ENCODE measurements at regions not wholly inside any gene's neighbourhood (a gene's known extent, or its start where the extent isn't known, plus 50 kb on each side); places are given as distances from the start of the nearest gene placed in this dataset.

DNA sequence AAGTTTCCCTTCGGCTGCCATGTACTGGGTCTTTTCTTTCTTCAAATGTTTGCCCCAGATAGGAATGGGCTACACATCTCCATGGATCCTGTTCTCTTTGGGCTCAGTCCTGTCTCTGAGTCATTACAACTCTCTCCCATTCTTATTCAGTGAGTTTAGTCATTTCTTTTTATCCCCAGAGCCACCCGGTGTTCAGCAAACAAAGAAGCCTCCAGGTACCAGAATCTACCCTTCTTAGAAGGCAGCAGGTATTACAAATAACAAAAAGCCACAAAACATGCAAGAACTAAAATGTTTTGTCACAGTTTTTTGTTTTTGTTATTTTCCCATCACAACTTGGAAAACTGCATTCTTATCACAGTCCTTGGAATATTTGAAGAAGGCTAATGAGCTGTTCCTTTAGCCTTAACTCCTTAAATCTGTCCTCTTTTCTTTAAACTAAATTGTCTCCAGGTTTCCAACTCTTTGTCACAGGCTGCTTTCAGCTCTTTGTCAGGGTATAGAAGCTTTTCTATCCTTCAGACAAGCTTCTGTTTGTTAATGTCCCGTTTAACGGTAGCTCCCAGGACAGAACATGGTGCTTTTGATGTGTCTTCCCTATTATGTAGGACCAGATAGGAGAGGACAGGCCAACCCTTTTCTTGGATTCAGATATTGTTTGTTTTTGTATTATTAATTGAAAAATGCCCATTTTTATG, 215.5 kb upstream of the HTR2A start (continued):
- TF ChIP-seq, protein P1, sequence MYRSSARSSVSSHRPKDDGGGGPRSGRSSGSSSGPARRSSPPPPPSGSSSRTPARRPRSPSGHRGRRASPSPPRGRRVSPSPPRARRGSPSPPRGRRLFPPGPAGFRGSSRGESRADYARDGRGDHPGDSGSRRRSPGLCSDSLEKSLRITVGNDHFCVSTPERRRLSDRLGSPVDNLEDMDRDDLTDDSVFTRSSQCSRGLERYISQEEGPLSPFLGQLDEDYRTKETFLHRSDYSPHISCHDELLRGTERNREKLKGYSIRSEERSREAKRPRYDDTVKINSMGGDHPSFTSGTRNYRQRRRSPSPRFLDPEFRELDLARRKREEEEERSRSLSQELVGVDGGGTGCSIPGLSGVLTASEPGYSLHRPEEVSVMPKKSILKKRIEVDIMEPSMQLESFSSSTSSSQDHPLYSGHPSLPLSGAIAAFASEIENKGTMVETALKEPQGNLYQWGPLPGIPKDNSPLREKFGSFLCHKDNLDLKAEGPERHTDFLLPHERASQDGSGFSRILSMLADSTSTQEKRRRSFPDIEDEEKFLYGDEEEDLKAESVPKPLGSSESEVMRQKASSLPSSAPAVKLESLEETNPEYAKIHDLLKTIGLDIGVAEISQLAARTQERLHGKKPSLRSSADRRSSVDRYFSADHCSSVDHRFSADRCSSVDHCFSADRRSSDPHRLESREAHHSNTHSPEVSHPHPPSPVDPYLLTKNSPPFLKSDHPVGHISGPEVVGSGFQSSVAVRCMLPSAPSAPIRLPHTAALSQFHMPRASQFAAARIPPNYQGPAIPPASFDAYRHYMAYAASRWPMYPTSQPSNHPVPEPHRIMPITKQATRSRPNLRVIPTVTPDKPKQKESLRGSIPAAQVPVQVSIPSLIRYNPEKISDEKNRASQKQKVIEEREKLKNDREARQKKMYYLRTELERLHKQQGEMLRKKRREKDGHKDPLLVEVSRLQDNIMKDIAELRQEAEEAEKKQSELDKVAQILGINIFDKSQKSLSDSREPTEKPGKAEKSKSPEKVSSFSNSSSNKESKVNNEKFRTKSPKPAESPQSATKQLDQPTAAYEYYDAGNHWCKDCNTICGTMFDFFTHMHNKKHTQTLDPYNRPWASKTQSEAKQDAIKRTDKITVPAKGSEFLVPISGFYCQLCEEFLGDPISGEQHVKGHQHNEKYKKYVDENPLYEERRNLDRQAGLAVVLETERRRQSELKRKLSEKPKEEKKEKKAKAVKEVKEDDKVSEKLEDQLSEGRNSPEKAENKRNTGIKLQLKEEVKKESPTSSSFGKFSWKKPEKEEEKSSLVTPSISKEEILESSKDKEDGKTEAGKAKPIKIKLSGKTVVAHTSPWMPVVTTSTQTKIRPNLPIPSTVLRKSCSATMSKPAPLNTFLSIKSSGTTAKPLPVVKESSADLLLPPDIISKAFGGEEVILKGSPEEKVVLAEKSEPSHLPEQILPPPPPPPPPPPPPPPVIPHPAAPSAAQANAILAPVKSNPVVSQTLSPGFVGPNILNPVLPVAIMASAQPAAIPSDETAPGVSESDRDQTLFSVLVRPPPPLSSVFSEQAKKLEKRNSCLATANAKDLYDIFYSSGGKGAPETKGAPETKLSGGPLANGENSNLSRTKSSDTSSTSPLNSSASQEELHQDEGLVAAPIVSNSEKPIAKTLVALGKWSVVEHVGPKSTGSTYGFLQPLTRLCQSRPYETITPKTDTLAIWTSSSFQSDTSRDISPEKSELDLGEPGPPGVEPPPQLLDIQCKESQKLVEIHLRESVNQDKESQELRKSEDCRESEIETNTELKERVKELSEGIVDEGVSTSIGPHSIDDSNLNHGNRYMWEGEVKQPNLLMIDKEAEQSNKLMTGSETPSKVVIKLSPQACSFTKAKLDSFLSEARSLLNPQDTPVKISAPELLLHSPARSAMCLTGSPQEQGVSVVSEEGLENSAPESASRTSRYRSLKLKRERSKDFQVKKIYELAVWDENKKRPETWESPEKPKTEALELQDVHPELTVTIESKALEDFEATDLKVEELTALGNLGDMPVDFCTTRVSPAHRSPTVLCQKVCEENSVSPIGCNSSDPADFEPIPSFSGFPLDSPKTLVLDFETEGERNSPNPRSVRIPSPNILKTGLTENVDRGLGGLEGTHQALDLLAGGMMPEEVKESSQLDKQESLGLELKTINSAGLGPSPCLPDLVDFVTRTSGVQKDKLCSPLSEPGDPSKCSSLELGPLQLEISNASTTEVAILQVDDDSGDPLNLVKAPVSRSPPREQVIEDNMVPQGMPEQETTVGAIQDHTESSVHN (CRISPR knock-in tag; IDR thresholded peaks at IDR 0.05) = no peak
- TF ChIP-seq KDM3A (CRISPR knock-in tag; IDR thresholded peaks at IDR 0.05; ENCODE audit: low read depth) = no peak

DNA sequence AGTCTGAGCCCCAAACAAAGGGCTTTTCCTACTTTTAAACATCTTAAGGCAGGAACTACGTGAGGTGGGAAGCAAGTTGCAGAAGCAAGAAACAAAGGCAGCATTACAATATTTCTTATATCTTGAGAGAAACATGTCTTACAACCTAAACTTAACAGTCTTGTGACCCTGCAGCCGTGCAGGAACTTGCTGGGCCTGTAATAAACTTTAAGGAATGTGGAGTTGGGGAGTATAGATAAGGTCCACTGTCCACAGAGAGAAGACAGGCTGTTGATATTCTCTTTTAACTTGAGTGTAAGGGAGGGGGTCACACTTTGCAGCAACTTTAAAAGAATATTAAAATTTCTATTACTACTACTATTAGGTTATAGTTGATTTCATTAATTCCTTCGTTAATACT, 214.6 kb upstream of the HTR2A start:
- DNase-seq (ENCODE audit: low spot score) = no peak
- Histone ChIP-seq H2AFZ (ENCODE audit: low read length) (no peak overlapping the region), H4K20me1 (ENCODE audit: insufficient read depth, low read length) (no peaks in the 10 kb centered on the region), H3K4me1 (ENCODE audit: insufficient read depth, low read length) (no peaks in the 10 kb centered on the region), H3K27ac (ENCODE audit: extremely low read length, insufficient read depth, low read length) (no peak overlapping the region), H3K79me2 (ENCODE audit: insufficient read depth, low read length) (no peaks in the 10 kb centered on the region), H3K4me2 (ENCODE audit: low read depth, low read length) (no peak overlapping the region), H3K27me3 (ENCODE audit: control insufficient read depth in 1 of 2, insufficient read depth in 2 of 2, low read length in 2 of 2) (no peaks in the 10 kb centered on the region; a peak in 1 of 5 replicates), H3K36me3 (replicated peaks in 1 of 2; ENCODE audit: control insufficient read depth in 1 of 2, insufficient read depth in 2 of 2, low read length in 2 of 2) (no peaks in the 10 kb centered on the region), H3K4me3 (replicated peaks in 1 of 3; ENCODE audit: insufficient read depth in 1 of 3, low read depth in 2 of 3, low read length in 3 of 3) (no peak overlapping the region), H3K9ac (ENCODE audit: insufficient read depth, low read depth, low read length) (no peak overlapping the region), H3K9me3 (ENCODE audit: low read length) (no peaks in the 10 kb centered on the region)
- CTCF ChIA-PET (ENCODE audit: low intra/inter-chr PET ratio, low total read pairs) = no interaction called here
- 9% methylated on average over 3 of the region's 3 CpGs for WGBS (ENCODE audit: low lambda C conversion rate)
- in situ Hi-C loops (cut with HindIII; ENCODE audit: extremely low pct_ligation_motif_present, low pct_unique_long_range_greater_than_20kb) (no loop called here), intact Hi-C loops (cut with micrococcal nuclease; ENCODE audit: unreplicated experiment) (no loop called here)
- FAIRE-seq = no peak
- POLR2A ChIA-PET = no interaction called here
- BruUV-seq (replicated peaks) = no TSS peak
- ATAC-seq = no peak
- TF ChIP-seq, protein P2, sequence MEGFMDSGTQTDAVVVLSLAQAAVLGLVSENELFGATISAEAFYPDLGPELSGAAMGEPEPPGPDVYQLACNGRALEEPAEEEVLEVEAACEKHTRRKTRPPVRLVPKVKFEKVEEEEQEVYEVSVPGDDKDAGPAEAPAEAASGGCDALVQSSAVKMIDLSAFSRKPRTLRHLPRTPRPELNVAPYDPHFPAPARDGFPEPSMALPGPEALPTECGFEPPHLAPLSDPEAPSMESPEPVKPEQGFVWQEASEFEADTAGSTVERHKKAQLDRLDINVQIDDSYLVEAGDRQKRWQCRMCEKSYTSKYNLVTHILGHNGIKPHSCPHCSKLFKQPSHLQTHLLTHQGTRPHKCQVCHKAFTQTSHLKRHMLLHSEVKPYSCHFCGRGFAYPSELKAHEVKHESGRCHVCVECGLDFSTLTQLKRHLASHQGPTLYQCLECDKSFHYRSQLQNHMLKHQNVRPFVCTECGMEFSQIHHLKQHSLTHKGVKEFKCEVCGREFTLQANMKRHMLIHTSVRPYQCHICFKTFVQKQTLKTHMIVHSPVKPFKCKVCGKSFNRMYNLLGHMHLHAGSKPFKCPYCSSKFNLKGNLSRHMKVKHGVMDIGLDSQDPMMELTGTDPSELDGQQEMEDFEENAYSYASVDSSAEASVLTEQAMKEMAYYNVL (CRISPR knock-in tag; IDR thresholded peaks at IDR 0.05; ENCODE audit: borderline replicate concordance) = no peak
- TF ChIP-seq ZBTB38 (CRISPR knock-in tag; IDR thresholded peaks at IDR 0.05) = no peak
- TF ChIP-seq, protein P3, sequence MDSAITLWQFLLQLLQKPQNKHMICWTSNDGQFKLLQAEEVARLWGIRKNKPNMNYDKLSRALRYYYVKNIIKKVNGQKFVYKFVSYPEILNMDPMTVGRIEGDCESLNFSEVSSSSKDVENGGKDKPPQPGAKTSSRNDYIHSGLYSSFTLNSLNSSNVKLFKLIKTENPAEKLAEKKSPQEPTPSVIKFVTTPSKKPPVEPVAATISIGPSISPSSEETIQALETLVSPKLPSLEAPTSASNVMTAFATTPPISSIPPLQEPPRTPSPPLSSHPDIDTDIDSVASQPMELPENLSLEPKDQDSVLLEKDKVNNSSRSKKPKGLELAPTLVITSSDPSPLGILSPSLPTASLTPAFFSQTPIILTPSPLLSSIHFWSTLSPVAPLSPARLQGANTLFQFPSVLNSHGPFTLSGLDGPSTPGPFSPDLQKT (CRISPR knock-in tag; IDR thresholded peaks at IDR 0.05; ENCODE audit: borderline replicate concordance) = no peak
- TF ChIP-seq KDM4B (CRISPR knock-in tag; IDR thresholded peaks at IDR 0.05) = no peak
- TF ChIP-seq, protein P4, sequence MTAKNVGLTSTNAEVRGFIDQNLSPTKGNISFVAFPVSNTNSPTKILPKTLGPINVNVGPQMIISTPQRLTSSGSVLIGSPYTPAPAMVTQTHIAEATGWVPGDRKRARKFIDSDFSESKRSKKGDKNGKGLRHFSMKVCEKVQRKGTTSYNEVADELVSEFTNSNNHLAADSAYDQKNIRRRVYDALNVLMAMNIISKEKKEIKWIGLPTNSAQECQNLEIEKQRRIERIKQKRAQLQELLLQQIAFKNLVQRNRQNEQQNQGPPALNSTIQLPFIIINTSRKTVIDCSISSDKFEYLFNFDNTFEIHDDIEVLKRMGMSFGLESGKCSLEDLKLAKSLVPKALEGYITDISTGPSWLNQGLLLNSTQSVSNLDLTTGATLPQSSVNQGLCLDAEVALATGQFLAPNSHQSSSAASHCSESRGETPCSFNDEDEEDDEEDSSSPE (CRISPR knock-in tag; IDR thresholded peaks at IDR 0.05) = no peak
- no peak for TF ChIP-seq TP53 (CRISPR knock-in tag; conservative IDR thresholded peaks at IDR 0.05)

All from HepG2 (cell line).